KOPT-K1 (cell line): ENCODE measurements at regions not wholly inside any gene's neighbourhood (a gene's known extent, or its start where the extent isn't known, plus 50 kb on each side); places are given as distances from the start of the nearest gene placed in this dataset.

ENCODE experiments used
- H3K27ac ChIP-seq: fragments of 200-600 bp; sonication (generic); 2 replicates; pipeline ENCODE4 v1.5.1; 2016; ENCODE audit warnings: antibody characterized with exemption, mild to moderate bottlenecking, low read depth, low read length; ENCODE audit not compliant: poor library complexity, severe bottlenecking
- H3K36me3 ChIP-seq: fragments of 200-600 bp; sonication (generic); 2 replicates; pipeline ENCODE4 v1.5.1; 2017; ENCODE audit warnings: antibody characterized with exemption, mild to moderate bottlenecking, low read length, moderate library complexity; ENCODE audit not compliant: insufficient read depth
- H3K9me3 ChIP-seq: fragments of 200-600 bp; sonication (generic); 2 replicates; pipeline ENCODE4 v1.5.1; 2017; ENCODE audit warnings: antibody characterized with exemption, low read length, mild to moderate bottlenecking; ENCODE audit not compliant: insufficient read depth, poor library complexity, severe bottlenecking

GRCh38 chrX:10040961-10041360, 73.8 kb downstream of the CLDN34 start:
- H3K27ac ChIP-seq, result no peak overlapping the region

GRCh38 chrX:10041383-10041782, 74.2 kb downstream of the CLDN34 start:
- Histone ChIP-seq H3K27ac (no peak overlapping the region), H3K36me3 (no peaks in the 10 kb centered on the region), H3K9me3 (no peaks in the 10 kb centered on the region)

More at GRCh38 chrX:10040961-10041360, 73.8 kb downstream of the CLDN34 start:
- Histone ChIP-seq H3K9me3 (no peaks in the 10 kb centered on the region), H3K36me3 (no peaks in the 10 kb centered on the region)

- Histone ChIP-seq H3K9me3 (no peaks in the 10 kb centered on the region), H3K27ac (no peak overlapping the region), H3K36me3 (no peaks in the 10 kb centered on the region)
Measured at GRCh38 chrX:10042055-10042454, 74.9 kb downstream of the CLDN34 start.

DNA sequence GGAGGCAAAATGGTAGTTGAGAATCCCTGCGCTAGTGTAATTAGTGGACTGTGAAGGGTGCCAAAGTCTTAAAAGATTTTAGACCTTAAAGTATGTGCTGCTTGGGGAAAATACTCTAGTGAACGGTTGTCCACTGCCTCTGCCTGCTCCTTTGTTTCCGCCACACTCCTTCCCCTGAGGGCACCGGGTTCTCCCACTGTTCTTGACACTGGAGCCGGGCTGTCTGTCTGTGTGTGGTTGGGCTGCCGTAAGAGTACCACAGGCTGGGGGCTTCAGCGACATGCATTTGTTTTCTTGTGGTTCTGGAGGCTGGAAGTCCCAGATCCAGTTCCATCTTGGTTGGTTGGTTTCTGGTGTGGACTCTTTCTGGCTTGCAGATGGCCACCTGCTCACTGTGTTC, 76.2 kb downstream of the CLDN34 start:
- Histone ChIP-seq H3K27ac (no peak overlapping the region), H3K36me3 (no peaks in the 10 kb centered on the region), H3K9me3 (no peaks in the 10 kb centered on the region)

DNA sequence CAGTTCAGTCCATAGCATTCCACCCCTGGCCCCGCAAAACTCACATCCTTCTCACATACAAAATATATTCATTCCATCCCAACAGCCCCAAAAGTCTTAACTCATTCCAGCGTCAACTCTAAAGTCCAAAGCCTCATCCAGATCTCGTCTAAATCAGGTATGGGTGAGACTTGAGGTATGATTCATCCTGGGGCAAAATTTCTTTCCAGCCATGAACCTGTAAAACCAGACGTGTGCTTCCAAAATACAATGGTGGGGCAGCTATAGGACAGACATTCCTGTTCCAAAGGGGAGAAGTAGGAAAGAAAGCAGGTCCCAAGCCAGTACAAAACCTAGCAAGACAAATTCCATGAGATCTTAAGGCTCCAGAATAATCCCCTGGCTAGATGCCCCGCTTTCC, 76.9 kb downstream of the CLDN34 start:
- Histone ChIP-seq H3K27ac (no peak overlapping the region), H3K9me3 (no peaks in the 10 kb centered on the region), H3K36me3 (no peaks in the 10 kb centered on the region)

GRCh38 chrX:10045327-10046000, 78.3 kb downstream of the CLDN34 start:
- Histone ChIP-seq H3K36me3 (no peaks in the 10 kb centered on the region), H3K9me3 (no peaks in the 10 kb centered on the region), H3K27ac (no peak overlapping the region)

- Histone ChIP-seq H3K9me3 (no peaks in the 10 kb centered on the region), H3K27ac (no peak overlapping the region), H3K36me3 (no peaks in the 10 kb centered on the region)
Measured at GRCh38 chrX:10047133-10047532, 80.0 kb downstream of the CLDN34 start.

DNA sequence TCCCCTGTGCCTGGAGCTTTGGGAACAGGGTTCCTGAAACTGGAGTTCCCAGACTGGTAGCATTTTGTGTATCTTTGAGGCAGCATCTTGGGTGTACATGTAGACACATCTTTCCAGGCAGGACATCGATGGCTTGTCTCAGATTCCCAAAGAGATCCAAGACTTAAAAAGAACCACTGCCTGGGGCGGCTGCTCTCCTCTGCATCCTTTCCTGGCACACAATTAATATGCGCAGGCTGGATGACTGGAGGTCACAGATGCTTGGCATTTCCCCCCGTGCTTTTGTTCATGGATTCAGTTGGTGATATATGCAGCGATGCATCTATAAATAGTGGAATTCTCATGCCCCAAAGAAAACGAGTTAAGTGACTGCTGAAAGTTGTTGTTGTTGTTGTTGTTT, 80.5 kb downstream of the CLDN34 start:
- H3K9me3 ChIP-seq, result no peaks in the 10 kb centered on the region
- H3K27ac ChIP-seq, result no peak overlapping the region
- no peaks in the 10 kb centered on the region for H3K36me3 ChIP-seq

GRCh38 chrX:10048076-10048475, 80.9 kb downstream of the CLDN34 start:
- no peaks in the 10 kb centered on the region for H3K9me3 ChIP-seq
- no peaks in the 10 kb centered on the region for H3K36me3 ChIP-seq
- H3K27ac ChIP-seq, result no peak overlapping the region

DNA sequence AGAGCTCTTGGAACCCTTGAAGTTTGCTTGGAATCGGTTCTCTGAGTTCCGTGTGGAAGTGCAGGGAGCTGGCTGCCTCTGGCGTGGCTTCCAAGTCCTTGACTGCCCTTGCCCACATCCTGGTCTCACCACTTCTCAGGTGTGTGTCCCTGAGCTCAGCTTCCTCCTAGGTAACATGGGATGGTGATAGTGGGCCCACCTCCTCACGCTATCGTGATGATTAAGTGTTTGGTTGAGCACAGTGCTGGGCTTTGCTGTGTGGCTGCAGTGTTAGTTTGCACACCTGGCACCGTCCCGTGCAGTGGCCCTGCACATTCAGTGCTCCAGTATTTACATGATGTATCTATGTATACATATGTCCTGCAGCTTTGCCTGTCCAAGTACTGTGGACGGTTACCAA, 81.5 kb downstream of the CLDN34 start:
- H3K27ac ChIP-seq, result no peak overlapping the region
- H3K36me3 ChIP-seq, result no peaks in the 10 kb centered on the region
- H3K9me3 ChIP-seq, result no peaks in the 10 kb centered on the region

GRCh38 chrX:10049236-10049635, 82.1 kb downstream of the CLDN34 start:
- Histone ChIP-seq H3K27ac (no peak overlapping the region), H3K9me3 (no peaks in the 10 kb centered on the region), H3K36me3 (no peaks in the 10 kb centered on the region)

GRCh38 chrX:10050481-10050880, 83.3 kb downstream of the CLDN34 start:
- Histone ChIP-seq H3K36me3 (no peaks in the 10 kb centered on the region), H3K9me3 (no peaks in the 10 kb centered on the region), H3K27ac (no peak overlapping the region)

DNA sequence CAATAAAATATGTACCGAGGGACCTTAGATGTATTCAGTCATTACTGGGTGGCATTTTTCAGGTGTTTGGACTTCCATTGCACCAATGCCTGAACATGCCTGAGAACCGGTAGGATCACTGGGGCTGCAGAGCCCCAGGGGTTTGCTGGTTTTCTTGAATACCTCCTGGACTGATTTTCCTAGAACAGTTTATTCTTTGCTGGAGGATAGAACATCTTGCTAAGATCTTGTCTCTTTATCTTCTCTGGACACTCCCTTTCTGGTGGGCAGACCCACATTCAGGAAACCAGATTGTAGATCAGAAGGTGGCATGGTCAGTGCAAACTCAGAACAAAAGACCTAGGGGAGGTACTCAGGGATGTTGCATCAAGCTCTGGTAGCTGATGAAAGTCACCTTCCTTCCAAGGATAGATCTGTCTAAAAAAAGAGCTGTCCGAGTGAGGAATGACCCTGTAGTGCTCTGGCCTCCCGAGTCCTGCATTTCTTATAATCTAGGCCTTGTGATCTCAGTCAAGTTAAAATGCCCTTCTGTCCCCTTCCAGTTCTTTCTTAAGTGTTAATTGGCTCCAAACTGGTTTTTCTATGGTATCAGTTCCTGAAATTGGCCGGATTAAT, 84.8 kb downstream of the CLDN34 start:
- H3K9me3 ChIP-seq, result no peaks in the 10 kb centered on the region
- no peak overlapping the region for H3K27ac ChIP-seq
- no peaks in the 10 kb centered on the region for H3K36me3 ChIP-seq

- Histone ChIP-seq H3K27ac (no peak overlapping the region), H3K36me3 (no peaks in the 10 kb centered on the region), H3K9me3 (no peaks in the 10 kb centered on the region)
Measured at GRCh38 chrX:10052906-10053625, 85.9 kb downstream of the CLDN34 start.

DNA sequence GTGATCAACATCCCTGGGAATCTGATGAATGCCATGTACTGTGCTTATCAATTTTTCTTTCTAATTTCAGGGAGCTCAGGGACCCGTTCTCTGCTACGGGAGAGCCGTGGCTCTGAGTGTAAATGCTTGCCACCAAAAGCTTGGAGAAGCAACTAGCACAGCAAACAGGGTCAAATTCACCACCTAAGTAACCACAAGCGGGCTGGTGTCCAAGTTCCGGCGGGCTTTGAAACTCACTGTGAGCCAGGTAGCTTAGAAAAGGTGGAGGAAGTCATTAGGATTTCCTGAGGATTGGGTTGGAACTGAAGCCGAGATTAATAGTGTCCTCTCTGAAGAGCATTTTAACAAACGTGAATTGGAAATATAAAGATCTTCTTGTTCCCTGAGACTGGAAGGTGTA, 87.2 kb downstream of the CLDN34 start:
- Histone ChIP-seq H3K27ac (no peak overlapping the region), H3K9me3 (no peaks in the 10 kb centered on the region), H3K36me3 (no peaks in the 10 kb centered on the region)

DNA sequence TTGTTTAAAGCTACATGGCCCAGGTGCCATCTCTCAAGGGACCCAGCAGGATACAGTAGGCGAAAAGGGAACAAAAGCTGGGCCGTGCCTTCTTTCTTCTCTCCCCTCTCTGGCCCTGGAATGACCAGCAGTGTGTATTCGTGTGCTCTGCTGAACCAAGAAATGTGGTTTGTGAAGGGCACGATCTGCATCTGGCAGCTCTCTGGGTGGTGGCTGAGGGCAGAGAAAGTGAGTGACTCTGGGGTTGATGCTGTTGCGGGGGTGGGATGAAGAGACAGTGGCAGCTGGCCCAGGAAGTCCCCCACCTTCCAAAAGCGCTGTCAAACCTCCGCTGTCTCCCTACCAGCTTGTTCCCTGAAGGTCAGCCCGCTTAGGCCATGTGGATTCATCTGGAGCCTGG, 88.3 kb downstream of the CLDN34 start:
- no peak overlapping the region for H3K27ac ChIP-seq
- H3K36me3 ChIP-seq, result no peaks in the 10 kb centered on the region
- H3K9me3 ChIP-seq, result no peaks in the 10 kb centered on the region
